Head of caudate nucleus (tissue), 42 donors: ENCODE measurements at regions not wholly inside any gene's neighbourhood (a gene's known extent, or its start where the extent isn't known, plus 50 kb on each side); places are given as distances from the start of the nearest gene placed in this dataset.
"Not testable (repeated sequence)": the region's sequence is repeated elsewhere in the genome, so short reads cannot be mapped to it uniquely, and the experiment has no call there.

Experiments
- DNase-seq, 42 donors: peaks; one replicate each; pipeline versions ENCODE4 v3.0.0 to v3.0.0-alpha.2; 2020 to 2021; ENCODE audit warnings: mixed read lengths in 7 of 42
- intact Hi-C: fragments of 100-400 bp; cut with DNase I; formaldehyde crosslinking; loops from one replicate; pipeline ENCODE4 v1.15.0; 2022

- no peak for DNase-seq
- intact Hi-C loops: no loop called here
Measured at GRCh38 chr2:14094592-14094991, 537.9 kb upstream of the LRATD1 start.

GRCh38 chr2:14099101-14099500 is 533.4 kb upstream of the LRATD1 start:
- DNase-seq, intact Hi-C loops: not testable (repeated sequence)

GRCh38 chr2:14114275-14114674 is 518.2 kb upstream of the LRATD1 start:
- intact Hi-C loops: no loop called here
- DNase-seq: no peak

GRCh38 chr2:14120376-14120775 is 512.1 kb upstream of the LRATD1 start:
- intact Hi-C loops: no loop called here
- no peak for DNase-seq

- DNase-seq: no peak
- intact Hi-C loops: no loop called here
Measured at GRCh38 chr2:14123436-14124103, 508.9 kb upstream of the LRATD1 start.

- DNase-seq: no peak
- intact Hi-C loops: no loop called here
Measured at GRCh38 chr2:14125624-14126293, 506.8 kb upstream of the LRATD1 start.

- intact Hi-C loops: no loop called here
- DNase-seq: no peak
Measured at GRCh38 chr2:14126846-14127245, 505.7 kb upstream of the LRATD1 start.

- DNase-seq: no peak
- intact Hi-C loops: no loop called here
Measured at GRCh38 chr2:14127765-14128164, 504.8 kb upstream of the LRATD1 start.

- intact Hi-C loops: no loop called here
- DNase-seq: no peak
Measured at GRCh38 chr2:14132386-14132785, 500.1 kb upstream of the LRATD1 start.

- DNase-seq: no peak
- intact Hi-C loops: no loop called here
Measured at GRCh38 chr2:14134771-14135170, 497.7 kb upstream of the LRATD1 start.

GRCh38 chr2:14136030-14136429 is 496.5 kb upstream of the LRATD1 start:
- intact Hi-C loops: no loop called here

GRCh38 chr2:14137643-14138042 is 494.9 kb upstream of the LRATD1 start:
- DNase-seq: no peak
- intact Hi-C loops: no loop called here

More at GRCh38 chr2:14136030-14136429, 496.5 kb upstream of the LRATD1 start:
- DNase-seq: no peak

- intact Hi-C loops: no loop called here
- DNase-seq: no peak
Measured at GRCh38 chr2:14140009-14140550, 492.4 kb upstream of the LRATD1 start.

- DNase-seq: no peak
- intact Hi-C loops: no loop called here
Measured at GRCh38 chr2:14143435-14143834, 489.1 kb upstream of the LRATD1 start.

- DNase-seq: no peak
- intact Hi-C loops: no loop called here
Measured at GRCh38 chr2:14148216-14148615, 484.3 kb upstream of the LRATD1 start.

GRCh38 chr2:14157816-14158215 is 474.7 kb upstream of the LRATD1 start:
- DNase-seq: no peak
- intact Hi-C loops: no loop called here

GRCh38 chr2:14180333-14180732 is 452.2 kb upstream of the LRATD1 start:
- intact Hi-C loops: no loop called here

GRCh38 chr2:14182227-14182946 is 450.1 kb upstream of the LRATD1 start:
- no peak for DNase-seq
- intact Hi-C loops: no loop called here

More at GRCh38 chr2:14180333-14180732, 452.2 kb upstream of the LRATD1 start:
- DNase-seq: no peak

GRCh38 chr2:14185906-14186305 is 446.6 kb upstream of the LRATD1 start:
- intact Hi-C loops: no loop called here
- DNase-seq: no peak

- no peak for DNase-seq
- intact Hi-C loops: no loop called here
Measured at GRCh38 chr2:14188446-14188845, 444.1 kb upstream of the LRATD1 start.
